SK-N-DZ (cell line): ENCODE measurements at regions not wholly inside any gene's neighbourhood (a gene's known extent, or its start where the extent isn't known, plus 50 kb on each side); places are given as distances from the start of the nearest gene placed in this dataset.
"Not testable (repeated sequence)": the region's sequence is repeated elsewhere in the genome, so short reads cannot be mapped to it uniquely, and the experiment has no call there.

ENCODE experiments used
- DNase-seq: peaks from one replicate; pipeline ENCODE4 v3.0.0-alpha.2; 2015; ENCODE audit warnings: low spot score

DNA sequence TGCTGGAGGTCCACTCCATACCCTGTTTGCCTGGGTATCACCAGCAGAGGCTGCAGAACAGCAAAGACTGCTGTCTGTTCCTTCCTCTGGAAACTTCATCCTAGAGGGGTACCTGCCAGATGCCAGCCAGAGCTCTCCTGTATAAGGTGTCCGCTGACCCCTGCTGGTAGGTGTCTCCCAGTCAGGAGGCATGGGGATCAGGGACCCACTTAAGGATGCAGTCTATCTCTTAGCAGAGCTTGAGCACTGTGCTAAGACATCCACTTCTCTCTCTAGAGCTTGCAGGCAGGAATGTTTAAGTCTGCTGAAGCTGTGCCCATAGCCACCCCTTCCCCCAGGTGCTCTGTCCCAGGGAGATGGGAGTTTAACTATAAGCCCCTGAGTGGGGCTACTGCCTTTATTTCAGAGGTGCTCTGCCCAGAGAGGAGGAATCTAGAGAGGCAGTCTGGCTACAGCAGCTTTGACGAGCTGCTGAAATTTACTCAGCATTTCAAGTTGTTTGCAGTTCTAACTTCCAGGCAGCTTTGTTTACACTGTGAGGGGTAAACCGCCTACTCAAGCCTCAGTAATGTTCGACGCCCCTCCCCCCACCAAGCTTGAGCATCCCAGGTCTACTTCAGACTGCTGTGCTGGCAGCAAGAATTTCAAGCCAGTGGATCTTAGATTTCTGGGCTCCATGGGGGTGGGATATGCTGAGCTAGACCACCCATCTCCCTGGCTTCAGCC lies 74.5 kb upstream of the GORAB start:
- DNase-seq = not testable (repeated sequence)

DNA sequence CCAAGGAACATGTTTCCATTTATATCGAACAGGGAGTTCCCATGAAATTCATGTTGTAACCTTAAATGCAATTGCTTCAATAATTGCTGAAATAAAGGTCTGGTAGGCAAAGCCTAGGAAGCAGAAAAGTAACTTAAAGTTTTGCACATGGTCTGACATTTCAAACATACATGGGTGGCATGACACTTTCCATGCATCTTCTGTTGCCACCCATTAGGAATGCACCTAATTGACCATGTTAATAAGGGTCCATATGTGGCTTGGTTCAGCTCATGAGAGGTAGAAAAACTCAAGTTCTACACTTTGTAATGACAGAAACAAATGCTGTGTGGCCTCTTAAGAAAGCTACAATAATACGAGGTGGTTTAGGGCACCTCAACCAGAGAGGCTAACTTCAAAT lies 72.0 kb upstream of the GORAB start:
- DNase-seq = no peak

DNA sequence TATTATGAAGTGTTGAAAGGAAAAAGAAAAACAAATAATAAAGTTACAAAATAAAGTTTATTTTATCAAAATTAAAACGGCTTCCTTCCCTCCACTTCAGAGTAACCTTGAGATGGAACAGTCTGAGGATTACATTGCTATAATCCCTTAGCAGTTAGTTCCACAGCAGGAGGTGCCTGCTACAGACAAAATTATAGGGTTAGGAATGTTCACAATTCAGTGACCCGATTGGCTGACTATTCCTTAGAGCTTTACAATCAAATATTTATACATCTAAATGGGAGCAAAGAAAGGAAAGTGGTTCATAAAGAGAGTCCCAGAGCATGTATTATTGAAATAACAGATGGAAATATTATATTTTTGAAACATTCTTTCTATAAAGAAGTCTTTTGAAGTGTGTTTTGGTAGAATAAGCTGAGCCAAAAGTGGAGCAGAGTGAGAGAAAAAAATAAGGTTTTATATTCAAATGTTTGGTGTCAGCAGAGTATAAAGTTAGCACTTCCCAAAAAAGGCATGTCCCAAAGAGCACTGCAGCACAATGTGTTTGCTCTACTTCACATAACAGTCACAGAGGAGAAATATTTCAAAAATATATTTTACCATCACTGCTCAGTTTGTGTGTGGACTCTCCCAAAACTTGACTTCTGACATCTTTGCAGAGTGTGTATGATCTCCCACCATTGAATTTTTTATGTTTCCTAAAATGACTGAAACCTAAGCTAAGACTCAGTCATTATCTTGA lies 71.4 kb upstream of the GORAB start:
- DNase-seq = no peak

DNA sequence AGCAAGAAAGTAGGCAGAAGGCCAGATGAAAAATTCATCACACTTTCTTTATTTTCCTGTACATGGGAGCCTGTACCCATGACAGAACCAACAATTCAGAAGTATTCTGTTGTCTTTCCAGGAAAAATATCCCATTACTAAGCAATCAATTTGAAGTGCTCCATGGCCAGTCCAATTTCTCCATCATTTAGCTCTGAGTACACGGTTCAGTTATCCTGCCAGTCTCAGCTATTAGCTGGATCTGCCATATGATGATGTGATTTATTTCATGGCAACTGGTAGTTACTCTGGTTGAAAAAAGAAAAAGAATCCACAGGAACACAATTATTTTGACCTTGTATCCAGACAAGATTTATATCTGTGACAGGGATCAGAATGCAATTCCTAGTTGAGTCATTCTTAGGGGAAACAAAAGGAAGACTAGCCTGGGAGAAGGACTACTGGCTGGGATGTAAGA lies 70.6 kb upstream of the GORAB start:
- DNase-seq = no peak

DNA sequence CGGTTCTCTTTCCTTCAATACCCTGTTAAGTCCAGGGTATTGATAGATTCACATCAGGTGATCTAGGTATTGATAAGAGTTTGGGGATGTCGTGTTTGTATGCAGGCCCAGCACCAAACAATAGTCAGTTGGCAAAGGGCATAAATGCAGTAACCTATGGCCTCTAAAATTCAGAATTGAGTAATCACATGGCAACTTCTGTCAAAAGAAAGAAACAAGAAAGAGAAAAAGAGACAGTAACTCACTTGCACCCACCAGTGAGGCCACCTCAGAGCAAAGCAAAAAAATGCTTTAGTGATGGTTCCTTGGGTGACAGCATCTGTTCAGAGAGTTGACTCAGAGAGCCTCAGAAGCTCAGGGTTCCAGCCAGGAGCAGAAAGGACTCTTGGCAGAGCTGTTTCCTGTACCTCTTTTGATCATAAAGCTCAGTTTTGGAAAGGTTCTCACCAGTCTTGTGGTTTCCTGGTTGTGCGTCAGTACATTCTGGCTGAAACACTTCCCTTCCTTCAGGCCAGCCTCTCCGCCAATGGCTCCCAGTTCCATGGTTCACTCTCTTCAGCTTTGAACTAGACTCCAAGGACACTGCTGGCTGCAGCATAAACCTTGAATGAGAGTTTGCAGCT lies 70.1 kb upstream of the GORAB start:
- no peak for DNase-seq

DNA sequence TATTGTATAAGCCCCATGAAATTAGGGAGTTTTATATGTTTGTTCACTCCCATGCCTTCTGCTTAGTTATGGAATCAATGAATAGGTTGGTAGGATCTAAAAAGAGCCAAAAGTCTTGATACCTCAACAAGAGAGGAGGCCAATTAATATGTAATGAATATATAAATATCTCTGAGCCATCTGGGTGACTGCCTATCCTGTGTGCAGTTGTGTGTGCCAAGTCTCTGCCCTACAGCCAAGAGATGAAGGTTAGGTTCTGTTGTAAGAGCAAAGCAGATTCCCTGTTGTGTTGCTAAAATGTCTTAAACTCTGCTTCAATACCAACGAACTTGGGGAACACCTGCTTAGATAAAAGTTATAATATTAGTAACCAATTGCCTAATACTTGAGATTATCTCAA lies 61.8 kb upstream of the GORAB start:
- DNase-seq = no peak

DNA sequence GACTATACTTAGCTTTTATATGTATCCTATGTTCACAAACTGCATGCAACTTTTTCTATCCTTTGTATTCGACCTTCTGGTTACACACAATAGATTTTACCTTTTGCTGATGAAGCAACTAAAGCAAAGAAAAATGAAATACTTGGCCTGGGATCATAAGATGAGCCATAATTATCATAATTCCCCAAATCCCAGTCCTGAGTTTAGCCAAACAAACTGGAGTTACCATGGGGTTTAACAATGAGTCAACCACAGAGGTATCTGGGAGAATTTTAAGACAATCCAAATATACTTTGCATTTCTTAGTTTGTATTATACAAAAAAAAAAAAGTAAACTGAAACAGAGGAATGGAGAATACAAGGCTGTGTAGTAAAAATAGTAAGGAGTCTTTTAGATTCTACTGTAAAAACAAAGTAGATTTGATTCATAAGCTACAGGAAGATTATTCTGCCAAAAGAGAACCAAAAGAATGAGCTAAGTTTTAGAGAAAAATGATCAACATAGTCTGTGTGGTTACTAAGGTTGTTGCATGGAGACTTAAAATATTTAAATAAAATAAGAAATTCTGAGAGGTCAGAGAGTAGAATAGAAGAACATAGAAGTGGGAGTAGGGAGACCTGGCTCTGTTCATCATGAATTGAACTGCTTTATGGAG lies 60.4 kb upstream of the GORAB start:
- DNase-seq = no peak

DNA sequence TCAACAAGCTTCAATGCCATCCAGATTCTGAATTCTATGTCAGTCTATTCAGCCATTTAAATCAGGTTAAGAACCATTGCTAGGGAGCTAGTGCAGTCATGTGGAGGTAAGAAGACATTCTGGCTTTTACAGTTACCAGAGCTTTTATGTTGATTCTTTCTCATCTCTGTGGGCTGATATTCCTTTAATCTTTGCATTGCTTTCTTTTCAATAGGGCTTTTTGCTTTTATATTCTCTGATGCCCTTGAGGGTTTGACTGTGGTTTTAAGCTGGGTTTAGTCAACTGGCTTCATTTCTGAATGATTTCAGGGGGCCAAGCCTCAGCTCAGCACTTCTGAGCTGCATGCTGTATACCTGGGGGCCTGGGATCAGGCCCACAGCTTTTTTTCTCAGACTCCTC lies 51.0 kb upstream of the GORAB start:
- DNase-seq = no peak
